HepG2 (cell line): ENCODE measurements at regions not wholly inside any gene's neighbourhood (a gene's known extent, or its start where the extent isn't known, plus 50 kb on each side); places are given as distances from the start of the nearest gene placed in this dataset.

Source experiments
- ELF1 ChIP-seq: sonication (generic); formaldehyde crosslinking; IDR thresholded peaks from 2 replicates; pipeline ENCODE4 v1.4.0; 2020; ENCODE audit warnings: missing genetic modification reagents
- EZH2 ChIP-seq: conservative IDR thresholded peaks from 2 replicates; pipeline ENCODE4 v1.6.1; 2012; ENCODE audit warnings: mild to moderate bottlenecking, low read depth, low read length, moderate library complexity
- HIVEP1 ChIP-seq: sonication (generic); formaldehyde crosslinking; IDR thresholded peaks from 2 replicates; pipeline ENCODE4 v1.4.0; 2020; ENCODE audit warnings: mild to moderate bottlenecking, missing genetic modification reagents
- HOXD1 ChIP-seq: sonication (generic); formaldehyde crosslinking; IDR thresholded peaks from 2 replicates; pipeline ENCODE4 v1.5.0; 2020; ENCODE audit warnings: missing genetic modification reagents
- JUNB ChIP-seq: sonication (generic); formaldehyde crosslinking; IDR thresholded peaks from 2 replicates; pipeline ENCODE4 v1.8.0; 2022; ENCODE audit warnings: missing genetic modification reagents, mild to moderate bottlenecking, borderline replicate concordance
- POLR2AphosphoS5 ChIP-seq: IDR thresholded peaks from 2 replicates; pipeline ENCODE4 v1.6.1; 2012; ENCODE audit warnings: low read depth, low read length
- RAD21 ChIP-seq: fragments of 450-650 bp; formaldehyde crosslinking; IDR thresholded peaks from 2 replicates; pipeline ENCODE4 v1.5.0; 2020; ENCODE audit warnings: mild to moderate bottlenecking
- REXO4 ChIP-seq: sonication (generic); formaldehyde crosslinking; IDR thresholded peaks from 2 replicates; pipeline ENCODE4 v1.8.0; 2022; ENCODE audit warnings: missing genetic modification reagents, mild to moderate bottlenecking, borderline replicate concordance
- SMC3 ChIP-seq: IDR thresholded peaks from 2 replicates; pipeline ENCODE4 v1.6.1; 2011; ENCODE audit warnings: low read length, improper control_type of control experiment
- SRSF9 ChIP-seq: fragments of 200-400 bp; formaldehyde crosslinking; IDR thresholded peaks from 2 replicates; pipeline ENCODE4 v1.6.1; 2018; ENCODE audit warnings: borderline replicate concordance, mild to moderate bottlenecking, low read depth, low read length; ENCODE audit not compliant: insufficient read depth, poor library complexity, severe bottlenecking
- TF ChIP-seq, protein P1 (sequence below), 2 experiments: sonication (generic) in 1 of 2; formaldehyde crosslinking in 1 of 2; IDR thresholded peaks; 2 replicates each; pipeline versions ENCODE4 v1.5.1 to v1.6.1; 2011 to 2020; ENCODE audit warnings: borderline replicate concordance in 1 of 2, low read depth in 1 of 2, low read length in 1 of 2, mild to moderate bottlenecking in 1 of 2, missing genetic modification reagents in 1 of 2, moderate library complexity in 1 of 2
- TF ChIP-seq, protein P2 (sequence below): sonication (generic); formaldehyde crosslinking; IDR thresholded peaks from 2 replicates; pipeline ENCODE4 v1.4.0; 2020; ENCODE audit warnings: missing genetic modification reagents

DNA sequence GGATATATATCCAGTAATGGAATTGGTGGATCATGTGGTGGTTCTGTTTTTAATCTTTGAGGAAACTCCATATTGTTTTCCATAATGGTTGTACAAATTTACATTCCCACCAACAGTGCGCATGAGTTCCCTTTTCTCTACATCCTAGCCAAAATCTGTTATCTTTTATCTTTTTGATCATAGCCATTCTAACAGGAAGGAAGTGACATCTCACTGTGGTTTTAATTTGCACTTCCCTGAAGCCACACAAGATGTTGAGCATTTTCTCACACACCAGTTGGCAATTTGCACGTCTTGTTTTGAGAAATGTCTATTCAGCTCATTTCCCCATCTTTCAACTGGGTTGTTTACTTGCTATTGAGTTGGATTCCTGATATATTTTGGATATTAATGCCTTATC is 194.9 kb downstream of the CBLL2 start:
- TF ChIP-seq ELF1 (CRISPR knock-in tag): no peak
- TF ChIP-seq SRSF9: no peak
- TF ChIP-seq, protein P1, sequence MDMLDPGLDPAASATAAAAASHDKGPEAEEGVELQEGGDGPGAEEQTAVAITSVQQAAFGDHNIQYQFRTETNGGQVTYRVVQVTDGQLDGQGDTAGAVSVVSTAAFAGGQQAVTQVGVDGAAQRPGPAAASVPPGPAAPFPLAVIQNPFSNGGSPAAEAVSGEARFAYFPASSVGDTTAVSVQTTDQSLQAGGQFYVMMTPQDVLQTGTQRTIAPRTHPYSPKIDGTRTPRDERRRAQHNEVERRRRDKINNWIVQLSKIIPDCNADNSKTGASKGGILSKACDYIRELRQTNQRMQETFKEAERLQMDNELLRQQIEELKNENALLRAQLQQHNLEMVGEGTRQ (IDR thresholded peaks at IDR 0.05; ENCODE audit: low read depth, low read length): no peak
- TF ChIP-seq, protein P1 (CRISPR knock-in tag; IDR thresholded peaks at IDR 0.05; ENCODE audit: borderline replicate concordance): no peak
- no peak for TF ChIP-seq SMC3
- no peak for TF ChIP-seq HIVEP1 (CRISPR knock-in tag)
- no peak for TF ChIP-seq POLR2AphosphoS5
- TF ChIP-seq, protein P2, sequence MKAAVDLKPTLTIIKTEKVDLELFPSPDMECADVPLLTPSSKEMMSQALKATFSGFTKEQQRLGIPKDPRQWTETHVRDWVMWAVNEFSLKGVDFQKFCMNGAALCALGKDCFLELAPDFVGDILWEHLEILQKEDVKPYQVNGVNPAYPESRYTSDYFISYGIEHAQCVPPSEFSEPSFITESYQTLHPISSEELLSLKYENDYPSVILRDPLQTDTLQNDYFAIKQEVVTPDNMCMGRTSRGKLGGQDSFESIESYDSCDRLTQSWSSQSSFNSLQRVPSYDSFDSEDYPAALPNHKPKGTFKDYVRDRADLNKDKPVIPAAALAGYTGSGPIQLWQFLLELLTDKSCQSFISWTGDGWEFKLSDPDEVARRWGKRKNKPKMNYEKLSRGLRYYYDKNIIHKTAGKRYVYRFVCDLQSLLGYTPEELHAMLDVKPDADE (CRISPR knock-in tag): no peak
- no peak for TF ChIP-seq HOXD1 (CRISPR knock-in tag)
- no peak for TF ChIP-seq JUNB
- no peak for TF ChIP-seq REXO4
- no peak for TF ChIP-seq EZH2
- TF ChIP-seq RAD21 (CRISPR knock-in tag): no peak
